GM23338 (cell line): ENCODE measurements at regions not wholly inside any gene's neighbourhood (a gene's known extent, or its start where the extent isn't known, plus 50 kb on each side); places are given as distances from the start of the nearest gene placed in this dataset.

ENCODE experiments used
- ATAC-seq: fragments of 200-7000 bp; cut with Tn5 transposase; 3 replicates; pipeline ENCODE4 v1.9.1; 2020
- DNase-seq: peaks from one replicate; pipeline ENCODE4 v3.0.0-alpha.2; 2015; ENCODE audit warnings: low spot score
- H2AFZ ChIP-seq: fragments of 200-600 bp; sonication (generic); 2 replicates; pipeline ENCODE4 v1.8.0; 2016; ENCODE audit warnings: antibody characterized with exemption, mild to moderate bottlenecking, moderate library complexity
- H3F3A ChIP-seq: fragments of 200-600 bp; sonication (generic); replicated peaks from 2 replicates; pipeline ENCODE4 v1.8.0; 2017; ENCODE audit warnings: antibody characterized with exemption, mixed run types, low read depth
- H3K27ac ChIP-seq: fragments of 200-600 bp; sonication (generic); 2 replicates; pipeline ENCODE4 v1.6.1; 2016; ENCODE audit warnings: low read depth
- H3K27me3 ChIP-seq: fragments of 200-600 bp; sonication (generic); 2 replicates; pipeline ENCODE4 v1.8.0; 2016; ENCODE audit warnings: mild to moderate bottlenecking, mixed run types, moderate library complexity; ENCODE audit not compliant: insufficient read depth
- H3K36me3 ChIP-seq: fragments of 200-600 bp; sonication (generic); 2 replicates; pipeline ENCODE4 v1.8.0; 2016; ENCODE audit warnings: mild to moderate bottlenecking; ENCODE audit not compliant: insufficient read depth
- H3K4me1 ChIP-seq: fragments of 200-600 bp; sonication (generic); 2 replicates; pipeline ENCODE4 v1.8.0; 2016; ENCODE audit warnings: mild to moderate bottlenecking, moderate library complexity; ENCODE audit not compliant: insufficient read depth
- H3K4me2 ChIP-seq: fragments of 200-600 bp; sonication (generic); 2 replicates; pipeline ENCODE4 v1.7.1; 2017; ENCODE audit warnings: mixed run types
- H3K4me3 ChIP-seq: fragments of 200-600 bp; sonication (generic); 2 replicates; pipeline ENCODE4 v1.6.1; 2016; ENCODE audit warnings: mixed run types
- H3K79me2 ChIP-seq: fragments of 200-600 bp; sonication (generic); replicated peaks from 2 replicates; pipeline ENCODE4 v1.8.0; 2017; ENCODE audit warnings: mild to moderate bottlenecking; ENCODE audit not compliant: insufficient read depth
- H3K9me2 ChIP-seq: fragments of 200-600 bp; sonication (generic); 2 replicates; pipeline ENCODE4 v1.8.0; 2017; ENCODE audit not compliant: insufficient read depth
- H4K20me1 ChIP-seq: fragments of 200-600 bp; sonication (generic); replicated peaks from 2 replicates; pipeline ENCODE4 v1.8.0; 2017; ENCODE audit warnings: mild to moderate bottlenecking; ENCODE audit not compliant: insufficient read depth
- H3K27ac Mint-ChIP-seq: 2 replicates; pipeline ENCODE4 v1.8.0; 2020; ENCODE audit warnings: inconsistent platforms, mild to moderate bottlenecking, moderate library complexity, mixed read lengths
- H3K27me3 Mint-ChIP-seq: 3 replicates; pipeline ENCODE4 v1.8.0; 2022; ENCODE audit warnings: low read depth, mild to moderate bottlenecking, moderate library complexity, mixed read lengths, inconsistent platforms; ENCODE audit not compliant: insufficient read depth, poor library complexity
- H3K36me3 Mint-ChIP-seq: 3 replicates; pipeline ENCODE4 v1.8.0; 2021; ENCODE audit warnings: low read depth, mild to moderate bottlenecking, inconsistent platforms, moderate library complexity, mixed read lengths
- H3K4me1 Mint-ChIP-seq: 3 replicates; pipeline ENCODE4 v1.8.0; 2020; ENCODE audit warnings: mild to moderate bottlenecking, inconsistent platforms, mixed read lengths
- H3K4me3 Mint-ChIP-seq: 3 replicates; pipeline ENCODE4 v1.8.0; 2021; ENCODE audit warnings: moderate library complexity, mild to moderate bottlenecking, inconsistent platforms, mixed read lengths
- H3K9me3 Mint-ChIP-seq: 3 replicates; pipeline ENCODE4 v1.8.0; 2020; ENCODE audit warnings: moderate library complexity, mild to moderate bottlenecking, inconsistent platforms, mixed read lengths
- CREB1 ChIP-seq: fragments of 250-450 bp; sonication (Bioruptor Pico); IDR thresholded peaks from 2 replicates; pipeline ENCODE4 v1.5.0; 2020; ENCODE audit warnings: low read depth, mild to moderate bottlenecking, moderate library complexity
- EZH2 ChIP-seq: fragments of 200-600 bp; sonication (generic); IDR thresholded peaks from one replicate; pipeline ENCODE4 v1.8.0; 2017; ENCODE audit warnings: antibody characterized with exemption, mild to moderate bottlenecking, low read depth; ENCODE audit not compliant: unreplicated experiment
- EZH2phosphoT487 ChIP-seq: fragments of 200-600 bp; sonication (generic); IDR thresholded peaks from one replicate; pipeline ENCODE4 v1.8.1; 2018; ENCODE audit warnings: antibody characterized with exemption; ENCODE audit not compliant: unreplicated experiment
- JUNB ChIP-seq: IDR thresholded peaks from one replicate; pipeline ENCODE4 v1.6.1; 2016; ENCODE audit warnings: antibody characterized with exemption; ENCODE audit not compliant: unreplicated experiment
- NANOG ChIP-seq: IDR thresholded peaks from 2 replicates; pipeline ENCODE4 v1.6.1; 2016; ENCODE audit warnings: antibody characterized with exemption, borderline replicate concordance
- POLR2AphosphoS5 ChIP-seq: IDR thresholded peaks from 2 replicates; pipeline ENCODE4 v1.6.1; 2016; ENCODE audit warnings: antibody characterized with exemption, low read depth
- STAT1 ChIP-seq: IDR thresholded peaks from one replicate; pipeline ENCODE4 v1.6.1; 2016; ENCODE audit warnings: antibody characterized with exemption; ENCODE audit not compliant: unreplicated experiment
- ZNF114 ChIP-seq: fragments of 250-450 bp; sonication (Bioruptor Pico); IDR thresholded peaks from 2 replicates; pipeline ENCODE4 v1.5.0; 2020; ENCODE audit warnings: mild to moderate bottlenecking, moderate library complexity
- ZNF331 ChIP-seq: fragments of 250-450 bp; sonication (Bioruptor Pico); IDR thresholded peaks from 2 replicates; pipeline ENCODE4 v1.5.0; 2020; ENCODE audit warnings: low read depth, mild to moderate bottlenecking, moderate library complexity
- TF ChIP-seq, protein P1 (sequence below): IDR thresholded peaks from one replicate; pipeline ENCODE4 v1.6.1; 2018; ENCODE audit warnings: antibody characterized with exemption; ENCODE audit not compliant: unreplicated experiment
- TF ChIP-seq, protein P2 (sequence below), 2 experiments: fragments of 200-600 bp in 1 of 2; sonication (generic) in 1 of 2; conservative IDR thresholded peaks; 2 replicates each; pipeline versions ENCODE4 v1.5.1 to v1.6.1; 2016 to 2017; ENCODE audit warnings: antibody characterized with exemption in 2 of 2, low read depth in 2 of 2, mild to moderate bottlenecking in 2 of 2, moderate library complexity in 1 of 2
- TF ChIP-seq, protein P3 (sequence below): IDR thresholded peaks from 2 replicates; pipeline ENCODE4 v1.6.1; 2016; ENCODE audit warnings: antibody characterized with exemption
- TF ChIP-seq, protein P4 (sequence below): fragments of 250-450 bp; sonication (Bioruptor Pico); IDR thresholded peaks from 2 replicates; pipeline ENCODE4 v1.5.0; 2020; ENCODE audit warnings: mild to moderate bottlenecking, moderate library complexity

DNA sequence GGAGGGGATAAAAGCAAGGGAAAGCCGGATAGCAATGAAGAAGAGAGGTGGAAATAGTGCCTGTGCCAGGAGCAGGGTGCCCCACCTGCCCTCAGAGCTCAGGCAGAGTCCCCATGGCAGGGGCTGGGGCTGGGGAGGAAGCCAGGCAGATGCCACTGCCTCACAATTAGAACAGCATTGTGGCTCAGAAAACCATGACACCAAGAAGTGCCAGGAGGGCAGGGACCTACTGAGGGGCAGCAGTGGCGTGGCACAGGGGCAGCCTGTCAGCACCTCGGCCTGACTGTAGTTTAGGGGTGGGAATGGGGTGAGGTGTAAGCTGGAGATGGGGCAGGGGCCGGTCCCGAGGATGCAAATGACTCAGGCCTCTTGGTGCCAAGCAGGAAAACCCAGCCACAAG, 532.1 kb upstream of the B3GAT1 start:
- no peak for DNase-seq
- Histone ChIP-seq H3K4me2 (no peak overlapping the region), H3K36me3 (no peaks in the 10 kb centered on the region), H3K27me3 (no peaks in the 10 kb centered on the region), H3K27ac (no peak overlapping the region), H2AFZ (no peak overlapping the region), H3F3A (no peaks in the 10 kb centered on the region), H3K4me3 (no peak overlapping the region), H3K4me1 (peaks cover 16% of the 10 kb centered on the region), H3K79me2 (no peaks in the 10 kb centered on the region), H4K20me1 (no peaks in the 10 kb centered on the region), H3K9me2 (no peaks in the 10 kb centered on the region)
- ATAC-seq: no peak
- Mint-ChIP-seq H3K27me3 (peaks cover 9% of the 10 kb centered on the region), H3K9me3 (no peaks in the 10 kb centered on the region), H3K4me1 (peaks cover 40% of the 10 kb centered on the region), H3K4me3 (no peak overlapping the region), H3K36me3 (no peaks in the 10 kb centered on the region), H3K27ac (peak overlapping the region; percentile 27; the same call in 1 of the 2 replicates)
- TF ChIP-seq JUNB (no peak), ZNF331 (CRISPR knock-in tag) (no peak), NANOG (no peak), ZNF114 (CRISPR knock-in tag) (no peak), STAT1 (no peak), CREB1 (CRISPR knock-in tag) (no peak), EZH2 (no peak), EZH2phosphoT487 (no peak), POLR2AphosphoS5 (no peak)
- TF ChIP-seq, protein P1, sequence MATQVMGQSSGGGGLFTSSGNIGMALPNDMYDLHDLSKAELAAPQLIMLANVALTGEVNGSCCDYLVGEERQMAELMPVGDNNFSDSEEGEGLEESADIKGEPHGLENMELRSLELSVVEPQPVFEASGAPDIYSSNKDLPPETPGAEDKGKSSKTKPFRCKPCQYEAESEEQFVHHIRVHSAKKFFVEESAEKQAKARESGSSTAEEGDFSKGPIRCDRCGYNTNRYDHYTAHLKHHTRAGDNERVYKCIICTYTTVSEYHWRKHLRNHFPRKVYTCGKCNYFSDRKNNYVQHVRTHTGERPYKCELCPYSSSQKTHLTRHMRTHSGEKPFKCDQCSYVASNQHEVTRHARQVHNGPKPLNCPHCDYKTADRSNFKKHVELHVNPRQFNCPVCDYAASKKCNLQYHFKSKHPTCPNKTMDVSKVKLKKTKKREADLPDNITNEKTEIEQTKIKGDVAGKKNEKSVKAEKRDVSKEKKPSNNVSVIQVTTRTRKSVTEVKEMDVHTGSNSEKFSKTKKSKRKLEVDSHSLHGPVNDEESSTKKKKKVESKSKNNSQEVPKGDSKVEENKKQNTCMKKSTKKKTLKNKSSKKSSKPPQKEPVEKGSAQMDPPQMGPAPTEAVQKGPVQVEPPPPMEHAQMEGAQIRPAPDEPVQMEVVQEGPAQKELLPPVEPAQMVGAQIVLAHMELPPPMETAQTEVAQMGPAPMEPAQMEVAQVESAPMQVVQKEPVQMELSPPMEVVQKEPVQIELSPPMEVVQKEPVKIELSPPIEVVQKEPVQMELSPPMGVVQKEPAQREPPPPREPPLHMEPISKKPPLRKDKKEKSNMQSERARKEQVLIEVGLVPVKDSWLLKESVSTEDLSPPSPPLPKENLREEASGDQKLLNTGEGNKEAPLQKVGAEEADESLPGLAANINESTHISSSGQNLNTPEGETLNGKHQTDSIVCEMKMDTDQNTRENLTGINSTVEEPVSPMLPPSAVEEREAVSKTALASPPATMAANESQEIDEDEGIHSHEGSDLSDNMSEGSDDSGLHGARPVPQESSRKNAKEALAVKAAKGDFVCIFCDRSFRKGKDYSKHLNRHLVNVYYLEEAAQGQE: no peak
- TF ChIP-seq, protein P2, sequence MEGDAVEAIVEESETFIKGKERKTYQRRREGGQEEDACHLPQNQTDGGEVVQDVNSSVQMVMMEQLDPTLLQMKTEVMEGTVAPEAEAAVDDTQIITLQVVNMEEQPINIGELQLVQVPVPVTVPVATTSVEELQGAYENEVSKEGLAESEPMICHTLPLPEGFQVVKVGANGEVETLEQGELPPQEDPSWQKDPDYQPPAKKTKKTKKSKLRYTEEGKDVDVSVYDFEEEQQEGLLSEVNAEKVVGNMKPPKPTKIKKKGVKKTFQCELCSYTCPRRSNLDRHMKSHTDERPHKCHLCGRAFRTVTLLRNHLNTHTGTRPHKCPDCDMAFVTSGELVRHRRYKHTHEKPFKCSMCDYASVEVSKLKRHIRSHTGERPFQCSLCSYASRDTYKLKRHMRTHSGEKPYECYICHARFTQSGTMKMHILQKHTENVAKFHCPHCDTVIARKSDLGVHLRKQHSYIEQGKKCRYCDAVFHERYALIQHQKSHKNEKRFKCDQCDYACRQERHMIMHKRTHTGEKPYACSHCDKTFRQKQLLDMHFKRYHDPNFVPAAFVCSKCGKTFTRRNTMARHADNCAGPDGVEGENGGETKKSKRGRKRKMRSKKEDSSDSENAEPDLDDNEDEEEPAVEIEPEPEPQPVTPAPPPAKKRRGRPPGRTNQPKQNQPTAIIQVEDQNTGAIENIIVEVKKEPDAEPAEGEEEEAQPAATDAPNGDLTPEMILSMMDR (conservative IDR thresholded peaks at IDR 0.05; ENCODE audit: low read depth in 2 of 2): no peak
- TF ChIP-seq, protein P3, sequence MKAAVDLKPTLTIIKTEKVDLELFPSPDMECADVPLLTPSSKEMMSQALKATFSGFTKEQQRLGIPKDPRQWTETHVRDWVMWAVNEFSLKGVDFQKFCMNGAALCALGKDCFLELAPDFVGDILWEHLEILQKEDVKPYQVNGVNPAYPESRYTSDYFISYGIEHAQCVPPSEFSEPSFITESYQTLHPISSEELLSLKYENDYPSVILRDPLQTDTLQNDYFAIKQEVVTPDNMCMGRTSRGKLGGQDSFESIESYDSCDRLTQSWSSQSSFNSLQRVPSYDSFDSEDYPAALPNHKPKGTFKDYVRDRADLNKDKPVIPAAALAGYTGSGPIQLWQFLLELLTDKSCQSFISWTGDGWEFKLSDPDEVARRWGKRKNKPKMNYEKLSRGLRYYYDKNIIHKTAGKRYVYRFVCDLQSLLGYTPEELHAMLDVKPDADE: no peak
- TF ChIP-seq, protein P4, sequence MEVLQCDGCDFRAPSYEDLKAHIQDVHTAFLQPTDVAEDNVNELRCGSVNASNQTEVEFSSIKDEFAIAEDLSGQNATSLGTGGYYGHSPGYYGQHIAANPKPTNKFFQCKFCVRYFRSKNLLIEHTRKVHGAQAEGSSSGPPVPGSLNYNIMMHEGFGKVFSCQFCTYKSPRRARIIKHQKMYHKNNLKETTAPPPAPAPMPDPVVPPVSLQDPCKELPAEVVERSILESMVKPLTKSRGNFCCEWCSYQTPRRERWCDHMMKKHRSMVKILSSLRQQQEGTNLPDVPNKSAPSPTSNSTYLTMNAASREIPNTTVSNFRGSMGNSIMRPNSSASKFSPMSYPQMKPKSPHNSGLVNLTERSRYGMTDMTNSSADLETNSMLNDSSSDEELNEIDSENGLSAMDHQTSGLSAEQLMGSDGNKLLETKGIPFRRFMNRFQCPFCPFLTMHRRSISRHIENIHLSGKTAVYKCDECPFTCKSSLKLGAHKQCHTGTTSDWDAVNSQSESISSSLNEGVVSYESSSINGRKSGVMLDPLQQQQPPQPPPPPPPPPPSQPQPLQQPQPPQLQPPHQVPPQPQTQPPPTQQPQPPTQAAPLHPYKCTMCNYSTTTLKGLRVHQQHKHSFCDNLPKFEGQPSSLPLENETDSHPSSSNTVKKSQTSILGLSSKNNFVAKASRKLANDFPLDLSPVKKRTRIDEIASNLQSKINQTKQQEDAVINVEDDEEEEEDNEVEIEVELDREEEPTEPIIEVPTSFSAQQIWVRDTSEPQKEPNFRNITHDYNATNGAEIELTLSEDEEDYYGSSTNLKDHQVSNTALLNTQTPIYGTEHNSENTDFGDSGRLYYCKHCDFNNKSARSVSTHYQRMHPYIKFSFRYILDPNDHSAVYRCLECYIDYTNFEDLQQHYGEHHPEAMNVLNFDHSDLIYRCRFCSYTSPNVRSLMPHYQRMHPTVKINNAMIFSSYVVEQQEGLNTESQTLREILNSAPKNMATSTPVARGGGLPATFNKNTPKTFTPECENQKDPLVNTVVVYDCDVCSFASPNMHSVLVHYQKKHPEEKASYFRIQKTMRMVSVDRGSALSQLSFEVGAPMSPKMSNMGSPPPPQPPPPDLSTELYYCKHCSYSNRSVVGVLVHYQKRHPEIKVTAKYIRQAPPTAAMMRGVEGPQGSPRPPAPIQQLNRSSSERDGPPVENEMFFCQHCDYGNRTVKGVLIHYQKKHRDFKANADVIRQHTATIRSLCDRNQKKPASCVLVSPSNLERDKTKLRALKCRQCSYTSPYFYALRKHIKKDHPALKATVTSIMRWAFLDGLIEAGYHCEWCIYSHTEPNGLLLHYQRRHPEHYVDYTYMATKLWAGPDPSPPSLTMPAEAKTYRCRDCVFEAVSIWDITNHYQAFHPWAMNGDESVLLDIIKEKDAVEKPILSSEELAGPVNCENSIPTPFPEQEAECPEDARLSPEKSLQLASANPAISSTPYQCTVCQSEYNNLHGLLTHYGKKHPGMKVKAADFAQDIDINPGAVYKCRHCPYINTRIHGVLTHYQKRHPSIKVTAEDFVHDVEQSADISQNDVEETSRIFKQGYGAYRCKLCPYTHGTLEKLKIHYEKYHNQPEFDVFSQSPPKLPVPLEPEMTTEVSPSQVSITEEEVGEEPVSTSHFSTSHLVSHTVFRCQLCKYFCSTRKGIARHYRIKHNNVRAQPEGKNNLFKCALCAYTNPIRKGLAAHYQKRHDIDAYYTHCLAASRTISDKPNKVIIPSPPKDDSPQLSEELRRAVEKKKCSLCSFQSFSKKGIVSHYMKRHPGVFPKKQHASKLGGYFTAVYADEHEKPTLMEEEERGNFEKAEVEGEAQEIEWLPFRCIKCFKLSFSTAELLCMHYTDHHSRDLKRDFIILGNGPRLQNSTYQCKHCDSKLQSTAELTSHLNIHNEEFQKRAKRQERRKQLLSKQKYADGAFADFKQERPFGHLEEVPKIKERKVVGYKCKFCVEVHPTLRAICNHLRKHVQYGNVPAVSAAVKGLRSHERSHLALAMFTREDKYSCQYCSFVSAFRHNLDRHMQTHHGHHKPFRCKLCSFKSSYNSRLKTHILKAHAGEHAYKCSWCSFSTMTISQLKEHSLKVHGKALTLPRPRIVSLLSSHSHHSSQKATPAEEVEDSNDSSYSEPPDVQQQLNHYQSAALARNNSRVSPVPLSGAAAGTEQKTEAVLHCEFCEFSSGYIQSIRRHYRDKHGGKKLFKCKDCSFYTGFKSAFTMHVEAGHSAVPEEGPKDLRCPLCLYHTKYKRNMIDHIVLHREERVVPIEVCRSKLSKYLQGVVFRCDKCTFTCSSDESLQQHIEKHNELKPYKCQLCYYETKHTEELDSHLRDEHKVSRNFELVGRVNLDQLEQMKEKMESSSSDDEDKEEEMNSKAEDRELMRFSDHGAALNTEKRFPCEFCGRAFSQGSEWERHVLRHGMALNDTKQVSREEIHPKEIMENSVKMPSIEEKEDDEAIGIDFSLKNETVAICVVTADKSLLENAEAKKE (CRISPR knock-in tag): no peak
